Smooth muscle cell (in vitro differentiated cells): ENCODE measurements at regions not wholly inside any gene's neighbourhood (a gene's known extent, or its start where the extent isn't known, plus 50 kb on each side); places are given as distances from the start of the nearest gene placed in this dataset.

Source experiments
- DNase-seq: peaks from one replicate; lab custom pipeline; 2025; ENCODE audit not compliant: unreplicated experiment; lab: John Stamatoyannopoulos, UW
- H2AFZ ChIP-seq: fragments of 200-600 bp; sonication (generic); 2 replicates; pipeline ENCODE4 v1.6.0; 2016; ENCODE audit warnings: antibody characterized with exemption, low read depth, mild to moderate bottlenecking
- H3F3A ChIP-seq: fragments of 200-600 bp; sonication (generic); 2 replicates; pipeline ENCODE4 v1.6.0; 2017; ENCODE audit warnings: antibody characterized with exemption, low read depth
- H3K27ac ChIP-seq: fragments of 200-600 bp; sonication (generic); 2 replicates; pipeline ENCODE4 v1.5.1; 2016; ENCODE audit warnings: low read depth, mild to moderate bottlenecking
- H3K27me3 ChIP-seq: fragments of 200-600 bp; sonication (generic); 2 replicates; pipeline ENCODE4 v1.6.1; 2016; ENCODE audit warnings: low read depth, mild to moderate bottlenecking
- H3K36me3 ChIP-seq: fragments of 200-600 bp; sonication (generic); 2 replicates; pipeline ENCODE4 v1.5.1; 2016; ENCODE audit warnings: low read depth
- H3K4me1 ChIP-seq: fragments of 200-600 bp; sonication (generic); 2 replicates; pipeline ENCODE4 v1.5.1; 2016; ENCODE audit warnings: low read depth
- H3K4me2 ChIP-seq: fragments of 200-600 bp; sonication (generic); 2 replicates; pipeline ENCODE4 v1.6.0; 2016; ENCODE audit warnings: mild to moderate bottlenecking
- H3K4me3 ChIP-seq: fragments of 200-600 bp; sonication (generic); 2 replicates; pipeline ENCODE4 v1.5.1; 2016; ENCODE audit warnings: mild to moderate bottlenecking
- H3K79me2 ChIP-seq: fragments of 200-600 bp; sonication (generic); 2 replicates; pipeline ENCODE4 v1.6.0; 2016; ENCODE audit warnings: low read depth, mild to moderate bottlenecking
- H3K9ac ChIP-seq: fragments of 200-600 bp; sonication (generic); 2 replicates; pipeline ENCODE4 v1.6.0; 2016; ENCODE audit warnings: low read depth
- H3K9me3 ChIP-seq: fragments of 200-600 bp; sonication (generic); replicated peaks from 2 replicates; pipeline ENCODE4 v1.5.1; 2016; ENCODE audit warnings: low read depth
- H4K20me1 ChIP-seq: fragments of 200-600 bp; sonication (generic); 2 replicates; pipeline ENCODE4 v1.6.0; 2016; ENCODE audit warnings: low read depth
- WGBS: methylation state at CpG from one replicate; pipeline ENCODE4 v1.1.7; 2016; ENCODE audit warnings: low lambda C conversion rate; 5-methylcytosine and 5-hydroxymethylcytosine counted together
- TF ChIP-seq, protein P1 (sequence below): fragments of 200-600 bp; sonication (generic); IDR thresholded peaks from 2 replicates; pipeline ENCODE4 v1.5.1; 2017; ENCODE audit warnings: borderline replicate concordance, mild to moderate bottlenecking, antibody characterized with exemption; ENCODE audit not compliant: insufficient read depth, poor library complexity, severe bottlenecking

DNA sequence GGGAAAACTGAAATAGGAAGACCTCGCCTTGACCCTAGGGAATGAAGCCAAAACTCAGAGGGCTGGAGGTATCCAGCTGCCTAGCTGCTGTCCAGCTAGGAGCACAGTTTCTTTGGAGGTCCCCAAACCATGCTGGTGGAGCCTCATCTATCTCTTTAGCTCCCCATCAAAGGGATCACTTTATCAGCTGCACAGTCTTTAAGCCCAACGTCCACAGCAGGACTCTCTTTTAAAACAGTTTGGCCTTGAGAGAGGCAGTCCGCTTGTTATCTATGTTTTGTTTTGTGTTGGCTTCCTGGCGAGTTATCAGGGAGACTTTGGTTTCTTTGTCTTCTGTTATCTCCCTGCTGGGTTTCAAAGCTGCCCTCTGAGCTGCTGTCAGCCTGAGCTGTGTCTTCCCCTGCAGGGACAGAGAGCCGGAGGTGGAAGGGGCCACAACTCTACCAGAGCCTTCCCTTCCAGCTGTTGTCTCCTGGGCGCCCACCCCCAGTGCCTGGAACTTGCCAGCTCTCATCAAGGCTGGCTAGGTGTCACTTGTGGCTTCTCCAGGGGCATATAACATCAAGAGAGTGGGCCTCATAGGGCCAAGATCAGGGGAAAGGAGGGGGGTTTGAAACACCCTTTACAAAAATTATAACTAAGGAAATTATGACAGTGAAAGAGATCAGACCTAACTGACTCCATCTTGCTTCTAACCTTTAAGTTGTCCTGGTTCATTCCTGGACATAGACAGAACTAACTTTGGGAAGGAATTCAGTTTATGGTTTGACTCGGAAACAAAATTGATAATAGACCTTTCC is 61.4 kb upstream of the C15orf39 start:
- no peak overlapping the region for H3K9ac ChIP-seq
- H4K20me1 ChIP-seq = no peaks in the 10 kb centered on the region
- H3K4me1 ChIP-seq = peaks cover 8% of the 10 kb centered on the region
- no peaks in the 10 kb centered on the region for H3K36me3 ChIP-seq
- H3K27me3 ChIP-seq = no peaks in the 10 kb centered on the region
- 50% methylated on average over 7 of the region's 7 CpGs for WGBS
- peaks cover 5% of the 10 kb centered on the region for H3F3A ChIP-seq
- no peak overlapping the region for H3K4me2 ChIP-seq
- no peak for DNase-seq
- H3K4me3 ChIP-seq = no peak overlapping the region
- H3K27ac ChIP-seq = no peak overlapping the region
- H2AFZ ChIP-seq = no peak overlapping the region
- no peaks in the 10 kb centered on the region for H3K79me2 ChIP-seq
- TF ChIP-seq, protein P1, sequence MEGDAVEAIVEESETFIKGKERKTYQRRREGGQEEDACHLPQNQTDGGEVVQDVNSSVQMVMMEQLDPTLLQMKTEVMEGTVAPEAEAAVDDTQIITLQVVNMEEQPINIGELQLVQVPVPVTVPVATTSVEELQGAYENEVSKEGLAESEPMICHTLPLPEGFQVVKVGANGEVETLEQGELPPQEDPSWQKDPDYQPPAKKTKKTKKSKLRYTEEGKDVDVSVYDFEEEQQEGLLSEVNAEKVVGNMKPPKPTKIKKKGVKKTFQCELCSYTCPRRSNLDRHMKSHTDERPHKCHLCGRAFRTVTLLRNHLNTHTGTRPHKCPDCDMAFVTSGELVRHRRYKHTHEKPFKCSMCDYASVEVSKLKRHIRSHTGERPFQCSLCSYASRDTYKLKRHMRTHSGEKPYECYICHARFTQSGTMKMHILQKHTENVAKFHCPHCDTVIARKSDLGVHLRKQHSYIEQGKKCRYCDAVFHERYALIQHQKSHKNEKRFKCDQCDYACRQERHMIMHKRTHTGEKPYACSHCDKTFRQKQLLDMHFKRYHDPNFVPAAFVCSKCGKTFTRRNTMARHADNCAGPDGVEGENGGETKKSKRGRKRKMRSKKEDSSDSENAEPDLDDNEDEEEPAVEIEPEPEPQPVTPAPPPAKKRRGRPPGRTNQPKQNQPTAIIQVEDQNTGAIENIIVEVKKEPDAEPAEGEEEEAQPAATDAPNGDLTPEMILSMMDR = no peak
- no peaks in the 10 kb centered on the region for H3K9me3 ChIP-seq

DNA sequence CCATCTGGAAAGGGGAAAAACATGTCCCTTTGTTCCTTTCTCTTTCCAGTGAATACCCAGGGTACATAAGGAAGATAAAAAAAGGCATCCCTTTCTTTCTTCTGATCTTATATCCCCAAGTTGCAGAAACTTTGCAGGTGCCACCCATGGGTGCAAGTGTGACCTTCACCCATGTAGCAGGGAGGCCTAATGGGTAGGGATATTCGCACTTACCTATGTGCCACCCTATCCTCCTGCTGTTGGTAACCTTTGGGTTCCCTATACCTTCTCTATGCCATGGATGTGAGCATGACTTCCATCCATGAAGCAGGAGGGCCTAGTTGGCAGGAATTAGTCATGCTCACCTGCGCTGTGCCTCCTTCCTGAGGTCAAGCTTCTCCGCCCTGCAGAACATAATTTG is 59.2 kb upstream of the C15orf39 start:
- no peak for DNase-seq
- H3K4me1 ChIP-seq = peaks cover 8% of the 10 kb centered on the region
- TF ChIP-seq, protein P1 = no peak
- H3K27ac ChIP-seq = no peak overlapping the region
- no peaks in the 10 kb centered on the region for H4K20me1 ChIP-seq
- H3F3A ChIP-seq = no peaks in the 10 kb centered on the region
- H3K9ac ChIP-seq = no peak overlapping the region
- 92% methylated on average over 3 of the region's 3 CpGs for WGBS
- H3K4me3 ChIP-seq = no peak overlapping the region
- H3K79me2 ChIP-seq = no peaks in the 10 kb centered on the region
- H3K27me3 ChIP-seq = no peaks in the 10 kb centered on the region
- H3K4me2 ChIP-seq = no peak overlapping the region
- H2AFZ ChIP-seq = no peak overlapping the region
- H3K36me3 ChIP-seq = no peaks in the 10 kb centered on the region
- no peaks in the 10 kb centered on the region for H3K9me3 ChIP-seq

DNA sequence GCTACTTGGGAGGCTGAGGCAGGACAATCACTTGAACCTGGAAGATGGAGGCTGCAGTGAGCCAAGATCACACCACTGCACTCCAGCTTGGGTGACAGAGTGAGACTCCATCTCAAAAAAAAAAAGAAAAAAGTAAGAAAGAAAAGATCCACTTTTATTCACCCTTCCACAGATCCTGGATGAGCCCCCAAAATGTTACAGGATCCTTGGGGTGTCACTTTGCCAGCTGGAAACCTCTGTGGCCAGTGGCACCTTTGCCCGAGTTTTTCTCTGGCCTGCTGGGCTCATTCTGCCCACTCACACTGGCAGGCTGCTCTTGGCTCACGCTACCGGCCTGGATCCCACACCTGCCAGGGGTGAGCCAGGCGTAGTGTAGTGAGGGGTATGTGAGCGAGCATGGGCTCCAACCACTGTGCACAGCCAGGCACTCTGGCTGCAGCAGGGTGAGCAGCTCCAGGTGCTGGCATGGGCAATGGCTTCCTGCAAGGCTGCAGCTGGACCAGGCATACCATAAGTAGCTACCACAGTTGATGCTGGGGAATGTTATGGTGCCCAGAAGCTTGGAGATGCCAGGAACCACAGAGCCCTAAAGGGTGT is 57.8 kb upstream of the C15orf39 start:
- DNase-seq = no peak
- no peaks in the 10 kb centered on the region for H3K36me3 ChIP-seq
- TF ChIP-seq, protein P1 = no peak
- no peaks in the 10 kb centered on the region for H3F3A ChIP-seq
- whole genome bisulfite sequencing = 92% methylated on average over 5 of the region's 5 CpGs
- H3K4me1 ChIP-seq = peaks cover 3% of the 10 kb centered on the region
- H3K79me2 ChIP-seq = no peaks in the 10 kb centered on the region
- H3K27me3 ChIP-seq = no peaks in the 10 kb centered on the region
- H3K9me3 ChIP-seq = peaks cover 8% of the 10 kb centered on the region
- H2AFZ ChIP-seq = no peak overlapping the region
- H3K27ac ChIP-seq = no peak overlapping the region
- no peak overlapping the region for H3K4me2 ChIP-seq
- no peak overlapping the region for H3K9ac ChIP-seq
- no peak overlapping the region for H3K4me3 ChIP-seq
- no peaks in the 10 kb centered on the region for H4K20me1 ChIP-seq
